8988T (cell line): ENCODE measurements at regions not wholly inside any gene's neighbourhood (a gene's known extent, or its start where the extent isn't known, plus 50 kb on each side); places are given as distances from the start of the nearest gene placed in this dataset.

Experiments used
- DNase-seq: peaks from one replicate; pipeline ENCODE4 v3.0.0; 2011

GRCh38 chr3:154018100-154018696 lies 103.0 kb upstream of the ARHGEF26 start:
- peak; percentile 9 for DNase-seq

- DNase-seq: no peak
Measured at GRCh38 chr3:154022606-154023005, 98.6 kb upstream of the ARHGEF26 start.

- no peak for DNase-seq
Measured at GRCh38 chr3:154023148-154023547, 98.0 kb upstream of the ARHGEF26 start.

- DNase-seq: no peak
Measured at GRCh38 chr3:154025007-154025406, 96.2 kb upstream of the ARHGEF26 start.

- no peak for DNase-seq
Measured at GRCh38 chr3:154029926-154030325, 91.3 kb upstream of the ARHGEF26 start.

GRCh38 chr3:154034797-154035330 lies 86.3 kb upstream of the ARHGEF26 start:
- no peak for DNase-seq

GRCh38 chr3:154040283-154040682 lies 80.9 kb upstream of the ARHGEF26 start:
- no peak for DNase-seq

- DNase-seq: no peak
Measured at GRCh38 chr3:154044671-154045070, 76.5 kb upstream of the ARHGEF26 start.

GRCh38 chr3:154050216-154050615 lies 71.0 kb upstream of the ARHGEF26 start:
- DNase-seq: no peak

GRCh38 chr3:154050766-154051165 lies 70.4 kb upstream of the ARHGEF26 start:
- no peak for DNase-seq

GRCh38 chr3:154059833-154060232 lies 61.4 kb upstream of the ARHGEF26 start:
- DNase-seq: no peak

GRCh38 chr3:154060238-154061000 lies 60.8 kb upstream of the ARHGEF26 start:
- no peak for DNase-seq

- no peak for DNase-seq
Measured at GRCh38 chr3:154061001-154061370, 60.2 kb upstream of the ARHGEF26 start.

GRCh38 chr3:154062513-154062912 lies 58.7 kb upstream of the ARHGEF26 start:
- no peak for DNase-seq

GRCh38 chr3:154071146-154071545 lies 50.0 kb upstream of the ARHGEF26 start:
- DNase-seq: no peak
